ENCODE measurements at regions not wholly inside any gene's neighbourhood (a gene's known extent, or its start where the extent isn't known, plus 50 kb on each side); places are given as distances from the start of the nearest gene placed in this dataset.

DNA sequence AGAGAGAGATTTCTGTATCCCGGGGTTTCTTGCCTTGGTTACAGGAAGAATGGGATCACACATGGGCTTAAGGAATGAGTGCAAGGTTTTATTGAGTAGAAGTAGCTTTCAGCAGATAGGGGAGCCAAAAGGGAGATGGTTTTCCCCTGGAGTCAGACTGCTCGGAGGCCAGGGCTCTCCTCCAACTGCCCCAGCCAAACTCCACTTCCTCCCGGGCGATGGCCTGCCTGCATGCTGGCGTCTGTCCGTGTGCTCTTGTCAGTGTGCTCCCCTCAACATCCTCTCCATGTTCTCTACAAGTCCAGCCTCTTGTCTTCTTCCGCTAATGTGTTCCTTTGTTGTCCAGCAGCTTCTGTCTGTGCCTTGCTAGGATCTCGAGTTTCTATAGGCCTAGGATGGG, 421.3 kb upstream of the ADGRL2 start:
- DNase-seq = no peak

DNA sequence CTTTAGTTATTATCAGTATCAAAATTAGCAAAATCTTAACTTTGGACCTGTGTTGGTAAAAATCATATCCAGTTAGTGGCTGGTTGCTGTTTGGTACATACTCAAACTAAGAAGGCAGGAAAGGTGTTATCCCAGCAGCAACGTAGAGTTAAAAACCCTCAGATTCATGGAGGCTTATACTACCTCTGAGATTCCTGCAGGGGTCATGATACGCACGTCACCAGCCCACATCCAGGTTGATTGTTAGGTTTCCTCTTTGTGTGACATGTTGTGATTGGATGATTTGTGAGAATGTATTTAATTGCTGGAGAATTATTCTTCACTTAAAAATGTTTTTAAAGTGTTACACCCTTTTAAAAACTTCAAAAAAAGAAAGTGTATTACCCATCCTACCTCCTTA, 423.3 kb upstream of the ADGRL2 start:
- DNase-seq = peak in 1 of 2 experiments; percentile 9

GRCh38 chr1:81375884-81376548, 424.7 kb upstream of the ADGRL2 start:
- DNase-seq = no peak

DNA sequence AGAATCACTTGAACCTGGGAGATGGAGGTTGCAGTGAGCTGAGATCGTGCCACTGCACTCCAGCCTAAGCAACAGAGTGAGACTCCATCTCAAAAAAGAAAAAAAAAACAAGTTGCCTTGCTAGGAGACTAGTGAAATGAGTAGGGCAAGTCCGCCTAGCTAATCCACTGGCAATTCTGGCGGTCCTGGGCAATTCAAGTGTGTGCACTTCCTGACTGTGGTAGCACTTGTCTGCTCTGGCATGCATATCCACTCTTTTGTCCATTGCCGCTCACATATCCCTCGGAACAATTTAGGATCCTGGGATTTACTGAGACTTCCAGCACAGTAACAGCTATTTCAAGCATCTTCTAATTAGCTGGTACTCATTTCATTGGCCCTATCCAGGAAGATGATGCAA, 426.3 kb upstream of the ADGRL2 start:
- DNase-seq = no peak

- no peak for DNase-seq
Observed at GRCh38 chr1:81371864-81372263, 428.9 kb upstream of the ADGRL2 start.

DNA sequence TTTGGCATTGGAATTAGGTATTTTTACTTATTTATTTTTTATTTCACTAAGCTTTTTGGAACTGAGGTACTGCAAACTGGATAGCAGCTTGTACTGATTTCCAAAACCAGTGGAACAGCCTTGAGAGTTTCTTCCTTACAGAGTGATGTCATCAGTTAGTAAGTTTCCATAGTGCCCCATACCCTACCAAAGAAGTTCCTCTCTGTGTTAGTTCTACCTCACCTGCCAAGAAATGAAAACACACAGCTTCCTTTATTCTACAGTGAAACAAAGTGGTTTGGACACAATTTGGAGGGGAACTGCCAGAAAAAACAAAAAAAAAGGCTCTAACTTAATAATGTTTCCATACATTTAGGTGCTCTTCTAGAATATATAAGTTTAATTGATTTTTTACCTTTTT, 430.9 kb upstream of the ADGRL2 start:
- DNase-seq = no peak

- DNase-seq = no peak
Observed at GRCh38 chr1:81366173-81366572, 434.6 kb upstream of the ADGRL2 start.

- DNase-seq = no peak
Observed at GRCh38 chr1:81364088-81364487, 436.6 kb upstream of the ADGRL2 start.

DNA sequence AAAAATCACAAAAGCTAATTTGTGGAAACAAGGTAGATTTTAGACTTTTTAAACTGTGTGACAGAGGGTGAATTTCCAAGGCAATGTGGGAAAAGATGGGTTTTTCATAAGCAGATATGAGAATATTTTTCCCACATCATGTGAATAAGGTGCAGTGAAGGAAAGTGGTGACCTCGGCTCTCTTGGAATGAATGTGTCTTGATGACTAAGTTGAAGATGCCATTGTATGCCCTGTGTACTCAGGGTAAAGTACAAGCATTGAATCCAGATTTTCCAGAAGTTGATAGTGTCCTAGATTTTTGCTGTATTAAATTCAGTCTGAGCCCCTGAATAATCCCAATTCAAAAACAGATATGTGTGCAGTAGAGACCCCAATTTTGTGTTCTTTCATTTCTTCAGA, 442.6 kb upstream of the ADGRL2 start:
- DNase-seq = no peak

DNA sequence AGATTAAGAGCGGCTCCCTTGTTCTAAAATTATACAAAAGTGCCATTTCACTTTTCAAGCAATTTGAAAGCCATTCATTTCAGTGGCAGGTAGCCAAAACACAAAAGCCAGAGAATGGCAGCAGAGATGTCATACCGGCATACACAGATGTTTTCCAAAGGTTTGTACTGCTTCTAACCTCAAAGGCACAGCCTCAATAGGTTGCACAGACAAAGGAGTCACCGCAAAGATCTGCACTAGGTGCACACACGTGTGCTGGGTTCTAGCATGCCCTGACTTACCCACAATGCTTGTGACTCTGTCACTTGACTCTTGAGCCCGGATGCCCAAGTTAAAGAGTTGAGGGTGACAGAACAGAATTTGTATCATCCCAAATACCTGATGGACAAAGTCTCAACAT, 448.9 kb upstream of the ADGRL2 start:
- no peak for DNase-seq

DNA sequence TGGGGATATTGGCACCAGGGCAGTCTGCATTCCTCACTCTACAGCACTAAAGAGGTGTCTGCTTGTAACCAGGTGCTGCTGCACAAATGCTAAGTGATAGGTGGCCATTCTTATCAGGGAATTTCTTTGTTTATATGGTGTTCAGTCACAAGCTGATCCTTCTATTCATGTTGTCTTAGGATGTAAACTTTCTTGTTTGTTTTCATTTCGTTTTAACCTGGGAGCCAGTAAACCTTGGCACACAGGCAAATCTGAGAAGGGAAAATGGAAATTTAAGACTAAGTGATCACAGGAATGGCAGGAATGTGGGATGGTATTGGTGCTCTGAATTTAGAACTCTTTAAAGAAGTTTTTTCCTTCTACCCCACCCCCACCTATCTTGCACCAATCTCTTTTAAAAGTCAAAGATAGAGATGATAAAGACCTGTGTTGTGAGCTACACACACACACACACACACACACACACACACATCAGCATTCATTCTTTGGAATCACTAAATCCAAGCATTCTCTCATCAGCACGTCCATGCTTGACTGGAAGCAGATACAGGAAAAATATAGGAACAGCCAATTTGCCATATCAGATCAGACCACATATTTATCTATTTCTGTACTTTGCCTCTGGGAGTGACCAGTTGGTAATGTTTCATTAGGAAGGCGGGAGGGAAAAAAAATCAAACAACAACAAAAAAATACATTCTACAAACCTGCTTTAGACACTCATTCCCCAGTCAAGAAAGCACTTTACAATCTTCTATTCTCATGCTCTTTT, 451.4 kb upstream of the ADGRL2 start:
- no peak for DNase-seq

DNA sequence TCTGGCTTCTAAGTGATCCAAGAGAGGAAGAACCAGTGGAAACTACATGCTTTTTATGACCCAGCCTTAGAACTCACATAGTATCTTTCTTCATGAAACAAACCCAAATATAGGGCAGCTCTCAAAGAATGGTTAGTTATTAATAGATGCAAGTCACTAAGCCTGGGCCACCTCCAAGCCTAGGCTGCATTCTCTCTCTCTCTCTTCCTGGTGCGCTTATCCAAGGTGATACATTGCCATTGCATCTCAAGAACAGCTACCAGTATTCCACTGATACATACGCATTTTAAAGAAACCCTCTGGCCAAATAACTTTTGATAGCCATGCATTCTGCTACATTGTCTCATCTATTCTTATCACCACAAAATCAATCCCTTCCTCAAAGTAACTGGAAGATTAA, 455.6 kb upstream of the ADGRL2 start:
- no peak for DNase-seq

GRCh38 chr1:81340239-81340638, 460.5 kb upstream of the ADGRL2 start:
- no peak for DNase-seq

DNA sequence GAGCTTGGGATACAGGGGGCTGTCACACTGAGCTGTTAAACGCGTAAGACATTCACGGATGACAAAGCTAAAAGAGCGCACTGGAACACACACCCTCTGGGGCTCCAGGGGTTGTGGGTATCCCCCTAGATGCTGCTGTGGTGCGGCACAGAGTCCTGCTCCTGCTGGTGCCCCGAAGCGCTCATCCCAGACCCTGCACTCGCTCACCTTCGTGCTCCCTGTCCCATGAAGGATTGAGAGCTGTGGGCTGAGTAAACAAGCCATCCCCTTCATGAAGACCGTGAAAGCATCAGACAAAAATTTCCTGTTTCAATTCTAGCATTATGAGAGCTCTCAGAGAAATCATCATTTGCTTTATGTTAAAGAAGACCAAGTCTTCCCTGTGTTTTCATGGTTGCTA, 463.5 kb upstream of the ADGRL2 start:
- no peak for DNase-seq

DNA sequence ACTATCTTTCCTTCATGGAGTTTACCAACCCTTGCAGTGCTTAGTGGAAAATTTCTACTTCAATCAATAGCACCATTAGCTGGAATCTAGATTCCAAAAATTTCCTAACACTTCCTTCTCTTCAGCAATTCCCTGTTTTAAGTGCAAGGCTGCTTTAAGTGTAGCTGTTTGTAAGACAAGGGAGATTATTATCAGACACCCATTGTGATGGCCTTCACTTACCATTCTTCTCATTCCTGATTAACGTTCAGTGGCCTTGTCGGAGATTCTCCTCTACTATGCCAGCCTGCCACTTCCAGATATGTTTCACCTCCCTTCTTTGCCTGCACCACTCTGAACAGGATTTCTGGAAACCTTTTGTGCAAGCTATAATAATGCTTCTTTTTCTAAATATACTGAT, 464.9 kb upstream of the ADGRL2 start:
- DNase-seq = no peak

DNA sequence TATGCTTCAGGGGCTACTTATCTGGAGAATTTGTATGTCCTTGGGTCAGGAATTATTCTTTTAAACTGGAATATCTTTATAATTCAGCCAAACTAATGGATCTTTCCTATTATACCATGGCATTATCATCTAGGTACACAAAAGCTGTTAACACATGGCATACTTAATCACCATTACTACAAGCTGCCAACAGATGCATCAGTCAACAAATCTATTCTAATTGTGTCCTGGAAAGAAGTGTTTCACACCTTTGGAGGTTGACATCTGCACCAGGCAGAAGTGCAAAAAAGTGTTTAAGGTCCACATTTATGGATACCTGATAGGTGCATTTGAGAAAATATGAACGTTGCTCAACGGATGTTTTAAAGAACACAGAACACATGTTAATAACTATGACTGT, 470.2 kb upstream of the ADGRL2 start:
- DNase-seq = peak in 1 of 2 experiments; percentile 43

GRCh38 chr1:81330111-81330510, 470.6 kb upstream of the ADGRL2 start:
- DNase-seq = no peak

DNA sequence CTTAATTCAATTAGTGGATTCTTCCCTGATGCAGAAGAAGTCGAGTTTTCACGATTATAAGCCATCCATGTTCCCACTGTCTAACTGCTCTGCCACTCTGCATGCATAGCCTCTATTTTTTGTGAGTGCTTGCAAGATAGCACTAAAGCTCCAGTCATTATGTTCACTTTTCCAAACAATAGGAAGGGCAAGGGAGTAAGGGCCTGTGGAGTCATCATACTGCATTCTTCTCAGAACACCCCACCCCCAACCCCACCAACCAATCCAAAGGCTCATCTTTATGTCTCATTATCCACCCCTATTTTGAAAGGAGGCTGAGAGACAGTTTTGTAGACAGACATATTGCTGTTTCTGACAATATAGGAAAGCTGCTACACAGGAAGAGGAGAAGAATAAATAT, 471.7 kb upstream of the ADGRL2 start:
- no peak for DNase-seq

DNA sequence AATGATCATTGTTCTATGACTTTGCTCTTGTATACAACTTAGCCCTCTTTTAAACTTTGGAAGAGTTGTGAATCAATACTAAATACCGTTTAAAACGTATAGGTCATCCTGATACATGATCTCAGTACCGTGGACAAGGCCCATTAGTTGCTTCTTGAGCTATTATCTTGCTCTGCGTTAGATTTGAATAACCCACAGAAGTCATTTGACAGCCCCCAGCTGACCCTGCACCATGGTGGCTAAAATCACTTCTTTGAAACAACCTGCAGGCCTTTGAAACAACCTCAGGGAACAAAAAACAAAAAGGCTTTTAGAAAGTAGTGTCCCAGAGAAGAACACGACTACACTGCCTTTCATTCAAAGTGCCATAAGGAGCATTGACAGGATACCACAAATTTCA, 473.0 kb upstream of the ADGRL2 start:
- no peak for DNase-seq

- no peak for DNase-seq
Observed at GRCh38 chr1:81327103-81327710, 473.5 kb upstream of the ADGRL2 start.

- no peak for DNase-seq
Observed at GRCh38 chr1:81326212-81326611, 474.5 kb upstream of the ADGRL2 start.

GRCh38 chr1:81325397-81325796, 475.3 kb upstream of the ADGRL2 start:
- no peak for DNase-seq

DNA sequence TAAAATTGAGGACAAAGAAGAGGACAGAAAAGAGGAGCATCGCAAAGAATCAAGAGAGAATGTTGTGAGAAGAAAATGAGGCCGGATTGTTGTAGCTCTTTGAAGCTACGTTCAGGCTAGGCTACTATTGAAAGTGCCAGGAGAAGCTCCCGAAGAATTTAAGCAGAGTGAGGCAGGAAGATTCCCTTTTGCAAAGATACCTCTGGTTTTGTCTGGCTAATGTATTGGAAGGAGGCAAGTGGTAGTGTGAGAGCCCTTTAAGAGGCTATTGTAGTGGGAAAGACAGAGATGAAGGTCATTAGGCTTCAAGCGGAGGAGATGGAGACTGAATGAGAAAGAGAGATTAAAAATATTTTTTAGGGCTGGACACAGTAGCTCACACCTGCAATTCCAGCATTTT, 476.9 kb upstream of the ADGRL2 start:
- no peak for DNase-seq

- no peak for DNase-seq
Observed at GRCh38 chr1:81317191-81317590, 483.5 kb upstream of the ADGRL2 start.

Measured in NCI-H524 (cell line).